GM19043 (cell line): ENCODE measurements at regions not wholly inside any gene's neighbourhood (a gene's known extent, or its start where the extent isn't known, plus 50 kb on each side); places are given as distances from the start of the nearest gene placed in this dataset.

ENCODE experiments used
- ATAC-seq: cut with Tn5 transposase; IDR thresholded peaks from one replicate; pipeline ENCODE4 v1.9.1; 2021; ENCODE audit warnings: low read depth; ENCODE audit not compliant: unreplicated experiment

- no peak for ATAC-seq
Measured at GRCh38 chrX:109312757-109313156, 169.1 kb downstream of the GUCY2F start.

- no peak for ATAC-seq
Measured at GRCh38 chrX:109310031-109310430, 171.9 kb downstream of the GUCY2F start.

GRCh38 chrX:109301177-109301576, 180.7 kb downstream of the GUCY2F start:
- no peak for ATAC-seq

DNA sequence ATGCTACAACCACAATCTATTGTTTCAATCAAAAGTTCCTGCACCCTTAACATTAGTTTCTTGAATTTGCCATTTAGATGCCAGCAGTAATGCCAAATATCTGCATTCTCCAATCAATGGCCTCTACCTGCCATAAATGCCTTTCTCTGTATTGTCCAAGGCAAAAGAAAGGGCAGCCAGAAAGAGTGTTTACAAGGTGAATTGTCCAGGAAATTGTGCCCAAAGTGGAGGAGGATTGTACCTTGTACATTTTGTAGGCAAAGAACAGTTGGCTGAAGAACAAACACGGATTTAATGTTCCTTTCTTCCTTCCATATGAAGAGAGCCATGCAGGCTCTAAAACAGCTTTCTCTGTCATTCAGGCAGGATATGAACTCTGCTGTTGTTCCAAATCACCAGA, 181.5 kb downstream of the GUCY2F start:
- ATAC-seq, result no peak

- no peak for ATAC-seq
Measured at GRCh38 chrX:109299091-109299490, 182.8 kb downstream of the GUCY2F start.

GRCh38 chrX:109294097-109294814, 187.6 kb downstream of the GUCY2F start:
- ATAC-seq, result no peak

- ATAC-seq, result no peak
Measured at GRCh38 chrX:109283870-109284269, 198.0 kb downstream of the GUCY2F start.

DNA sequence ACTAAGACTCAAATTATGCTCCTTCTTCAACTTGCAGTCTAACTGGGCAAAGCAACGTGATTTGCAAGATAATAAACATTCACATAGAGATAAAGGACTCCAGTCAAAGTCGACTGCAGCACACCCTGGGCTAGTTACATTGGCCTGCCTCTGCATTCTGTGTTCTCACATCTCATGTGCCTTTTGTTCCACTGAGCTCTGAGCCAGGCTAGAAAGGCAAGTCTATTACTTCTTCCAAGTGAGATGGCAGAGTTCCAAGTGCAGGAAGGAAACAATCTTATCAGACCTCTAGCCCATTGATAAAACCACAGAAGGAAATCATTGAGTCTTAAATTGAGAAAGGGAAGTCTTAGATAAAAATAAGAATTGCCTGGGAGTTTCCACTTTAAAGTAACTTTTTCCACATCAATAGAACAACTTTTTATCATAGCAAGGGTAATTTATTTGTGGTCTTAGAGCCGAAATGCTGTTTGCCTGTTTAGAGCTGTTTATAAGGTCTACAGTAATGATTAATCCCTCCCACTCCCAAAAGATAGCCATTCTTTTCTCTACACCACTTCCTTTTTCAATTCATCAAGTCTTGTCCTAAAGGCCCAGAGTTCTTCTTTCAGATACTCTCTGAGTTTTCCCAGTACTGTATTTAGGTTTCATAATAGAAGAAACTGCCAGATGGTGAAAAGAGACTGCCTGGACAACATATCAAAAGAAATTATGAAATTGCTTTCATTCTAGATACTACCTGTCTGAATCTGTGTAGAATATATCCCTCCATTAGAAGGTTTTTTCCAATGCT, 200.2 kb downstream of the GUCY2F start:
- peak; percentile 63 for ATAC-seq

DNA sequence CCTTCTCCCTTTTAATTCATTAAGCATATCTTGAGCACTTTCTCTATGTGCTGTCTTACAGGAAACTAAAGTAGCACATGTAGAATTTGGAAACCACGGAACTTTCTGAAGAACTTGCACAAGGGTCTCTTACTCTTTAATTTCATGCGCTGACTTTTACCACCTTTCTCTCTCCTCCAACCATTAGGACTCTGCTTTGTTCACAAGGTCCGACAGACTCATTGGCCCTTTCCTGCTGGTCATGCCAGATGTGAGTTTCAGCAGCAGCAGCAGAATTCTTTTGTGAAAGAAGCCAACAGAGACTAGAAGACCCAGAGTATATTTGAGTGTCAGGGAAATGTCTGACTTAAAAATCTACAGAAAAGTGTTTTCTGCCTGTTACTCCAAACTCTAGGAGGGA, 207.1 kb downstream of the GUCY2F start:
- no peak for ATAC-seq

DNA sequence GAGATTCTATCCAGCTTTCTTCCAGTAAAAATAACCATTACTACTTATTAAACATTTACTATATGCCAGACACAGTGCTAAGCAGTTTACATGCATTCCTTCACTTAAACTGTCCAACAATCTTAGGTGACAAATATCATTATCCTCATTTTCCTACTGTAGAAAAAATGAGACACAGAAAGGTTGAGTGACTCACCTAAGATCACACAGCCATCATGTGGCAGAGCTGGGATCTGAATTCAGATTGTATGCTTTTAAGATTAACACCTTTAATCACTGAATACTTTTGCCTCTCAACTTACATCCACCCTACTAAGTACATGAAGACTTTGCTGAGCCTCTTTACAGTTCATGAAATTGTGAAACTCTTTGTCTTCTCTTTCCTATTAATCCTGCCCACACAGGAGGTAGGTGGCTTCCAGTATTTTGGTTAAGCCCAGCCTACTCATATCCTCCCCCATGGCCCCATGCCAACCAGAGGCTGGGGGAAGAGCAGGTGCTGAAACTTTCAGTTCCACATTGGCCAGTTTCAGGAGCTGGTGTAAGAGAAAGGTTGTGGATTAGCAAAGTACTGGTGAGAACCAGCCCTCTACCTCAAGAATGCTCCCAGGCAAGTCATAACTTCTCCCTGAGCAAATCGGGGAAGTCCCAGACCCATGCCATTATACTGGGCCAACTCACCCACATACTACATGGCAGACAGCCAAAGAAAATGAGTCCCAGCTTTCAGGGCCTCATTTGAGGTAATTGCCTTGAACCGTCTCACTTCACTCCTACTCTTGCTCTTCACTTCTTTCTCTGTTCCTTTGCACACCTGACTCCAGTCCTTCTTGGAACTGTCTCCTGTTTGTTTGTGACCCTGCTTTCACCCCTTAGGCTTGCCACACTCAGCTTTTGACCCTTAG, 211.1 kb downstream of the GUCY2F start:
- ATAC-seq, result peak; percentile 93

DNA sequence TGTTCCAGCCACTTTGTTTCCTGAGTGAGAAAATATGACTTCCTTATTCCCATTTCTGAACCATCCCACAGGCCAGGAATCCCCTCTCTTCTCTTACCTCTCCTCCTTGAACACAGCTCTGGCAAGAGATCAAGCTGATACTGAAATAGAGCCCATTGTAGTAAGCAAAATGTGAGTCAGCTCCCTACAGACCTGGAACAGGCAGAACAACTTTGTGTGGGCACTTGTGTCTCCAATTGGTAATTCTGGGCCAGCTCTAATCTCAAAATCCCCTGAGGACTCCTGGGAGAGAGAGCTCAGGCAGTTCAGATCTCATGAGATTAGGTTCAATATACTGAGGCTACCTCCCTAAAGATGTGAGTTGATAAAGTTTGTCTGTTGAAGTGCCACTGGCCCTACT, 213.5 kb downstream of the GUCY2F start:
- no peak for ATAC-seq

- no peak for ATAC-seq
Measured at GRCh38 chrX:109266034-109266433, 215.9 kb downstream of the GUCY2F start.

GRCh38 chrX:109264878-109265277, 217.0 kb downstream of the GUCY2F start:
- no peak for ATAC-seq

- no peak for ATAC-seq
Measured at GRCh38 chrX:109261279-109261678, 220.6 kb downstream of the GUCY2F start.

DNA sequence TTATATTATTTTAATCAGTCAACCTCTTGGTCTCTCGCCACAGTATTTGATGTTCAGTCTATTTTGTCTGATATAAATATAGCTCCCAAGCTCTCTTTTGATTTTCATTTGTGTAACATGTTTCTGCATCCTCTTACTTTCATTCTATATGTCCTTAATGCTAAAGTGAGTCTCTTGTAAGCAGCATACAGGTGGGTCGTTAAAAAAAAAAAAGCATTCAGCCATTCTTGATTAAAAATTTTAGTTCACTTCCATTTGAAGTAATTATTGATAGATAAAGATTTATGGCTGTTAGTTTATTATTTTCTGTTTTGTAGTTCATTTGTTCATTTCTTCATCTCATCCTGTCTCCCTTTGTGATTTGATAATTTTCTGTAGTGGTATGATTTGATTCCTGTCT, 229.1 kb downstream of the GUCY2F start:
- ATAC-seq, result no peak

DNA sequence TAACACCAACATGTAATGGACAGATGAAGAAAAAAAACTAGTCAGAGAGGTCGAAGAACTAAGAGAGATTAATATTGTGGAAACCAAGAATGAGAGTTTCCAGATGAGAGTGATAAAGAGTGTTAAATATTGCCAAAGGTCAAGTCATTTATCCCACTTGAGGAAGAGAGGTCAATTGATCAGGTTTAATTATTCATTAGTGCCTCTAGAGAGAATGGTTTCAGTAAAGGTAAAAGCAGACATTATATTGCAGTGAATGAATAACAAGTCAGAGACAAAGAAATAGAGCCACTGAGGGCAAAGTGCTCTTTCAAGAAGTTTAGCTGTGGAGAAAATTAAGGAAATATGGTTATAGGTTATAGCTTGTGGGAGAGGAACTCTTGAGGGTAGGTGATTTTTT, 263.1 kb downstream of the GUCY2F start:
- ATAC-seq, result no peak

- no peak for ATAC-seq
Measured at GRCh38 chrX:109199726-109200125, 282.2 kb downstream of the GUCY2F start.

GRCh38 chrX:109190542-109190941, 291.3 kb downstream of the GUCY2F start:
- ATAC-seq, result no peak

DNA sequence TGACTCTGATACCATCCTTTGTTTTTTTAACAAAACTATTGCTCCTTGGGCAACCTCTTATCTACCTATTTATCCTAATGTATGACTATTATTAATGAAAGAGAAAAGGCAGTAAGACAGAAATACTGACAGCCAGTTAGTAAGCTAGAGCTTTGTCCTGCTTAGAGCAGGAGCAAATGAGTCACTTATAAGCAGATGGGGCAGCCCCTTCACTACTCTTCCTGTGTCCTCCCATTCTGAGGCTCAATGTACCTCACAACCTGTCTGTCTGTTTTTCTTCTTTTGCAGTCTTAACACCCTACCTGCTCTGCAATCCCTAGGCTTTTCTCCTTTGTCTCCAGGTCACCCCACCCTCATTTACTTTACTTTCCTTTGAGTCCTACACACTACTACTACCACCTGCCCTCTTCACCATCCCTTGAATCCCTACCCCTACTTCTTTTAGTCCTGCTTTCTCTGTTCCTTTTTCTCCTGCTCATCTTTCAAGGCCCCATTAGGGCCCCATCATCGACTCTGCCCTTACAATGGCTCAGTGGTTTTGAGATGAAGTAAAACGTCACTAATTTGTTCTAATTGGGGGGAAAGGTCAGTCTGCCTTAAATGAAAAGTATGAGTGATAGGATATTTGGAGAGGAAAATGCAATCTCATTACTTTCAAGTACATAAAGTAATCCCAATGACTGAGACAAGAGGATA, 294.3 kb downstream of the GUCY2F start:
- ATAC-seq, result peak; percentile 86

- no peak for ATAC-seq
Measured at GRCh38 chrX:109186939-109187338, 294.9 kb downstream of the GUCY2F start.
